ENCODE measurements at regions not wholly inside any gene's neighbourhood (a gene's known extent, or its start where the extent isn't known, plus 50 kb on each side); places are given as distances from the start of the nearest gene placed in this dataset.
"Not testable (repeated sequence)": the region's sequence is repeated elsewhere in the genome, so short reads cannot be mapped to it uniquely, and the experiment has no call there.

DNA sequence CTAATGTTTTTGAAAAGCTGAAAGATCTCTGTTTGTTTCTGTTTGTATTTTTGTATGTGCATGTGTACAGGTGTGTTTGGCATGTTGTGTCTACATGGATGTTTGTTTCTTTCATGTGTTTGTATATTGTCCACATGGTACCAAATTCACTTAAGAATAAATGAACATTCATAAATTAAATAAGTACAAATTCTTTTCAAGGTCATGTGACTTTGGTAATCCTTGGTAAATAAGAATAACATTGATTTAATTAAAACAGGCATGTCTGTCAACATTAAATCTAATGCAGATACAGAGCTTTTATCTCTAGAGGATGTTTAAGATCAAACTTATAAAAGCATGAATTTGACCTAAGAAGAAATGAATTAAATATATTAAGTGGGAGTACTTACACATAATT lies 219.8 kb upstream of the EPHA7 start:
- CTCF ChIA-PET, result no interaction called here
- intact Hi-C loops (cut with micrococcal nuclease), result no loop called here
- no peak for ATAC-seq (ENCODE audit: low read depth)

GRCh38 chr6:93636987-93637664 lies 217.8 kb upstream of the EPHA7 start:
- WGBS (ENCODE audit: insufficient coverage), result 98% methylated on average over 20 of the region's 38 CpGs
- intact Hi-C loops (cut with micrococcal nuclease); ATAC-seq (ENCODE audit: low read depth); POLR2A ChIA-PET; H3K9me3 Mint-ChIP-seq (ENCODE audit: insufficient read depth); H3K27ac Mint-ChIP-seq; H3K9me3 ChIP-seq (ENCODE audit: control extremely low read depth in 1 of 3, control insufficient read depth in 2 of 3, insufficient read depth in 1 of 3, low read length in 2 of 3); H3K4me1 ChIP-seq (ENCODE audit: control insufficient read depth in 2 of 2, insufficient read depth in 2 of 2, low read length in 2 of 2); H3K79me2 ChIP-seq (ENCODE audit: control insufficient read depth, insufficient read depth, low read length); CTCF ChIA-PET; H3K4me3 Mint-ChIP-seq; H3K4me2 ChIP-seq (replicated peaks; ENCODE audit: low read depth, low read length, poor library complexity, severe bottlenecking); H3K4me1 Mint-ChIP-seq; H3K27ac ChIP-seq (ENCODE audit: low read length in 2 of 2); DNase-seq; H4K20me1 ChIP-seq (ENCODE audit: control insufficient read depth, insufficient read depth, low read length, poor library complexity, severe bottlenecking); H3K27me3 Mint-ChIP-seq; H3K9ac ChIP-seq (ENCODE audit: low read length); H3K27me3 ChIP-seq (replicated peaks in 1 of 4; ENCODE audit: control extremely low read depth in 1 of 4, control insufficient read depth in 3 of 4, insufficient read depth in 4 of 4, low read length in 3 of 4); H3K4me3 ChIP-seq (ENCODE audit: control extremely low read depth in 1 of 5, extremely low read depth in 1 of 5, insufficient read depth in 1 of 5, low read depth in 2 of 5, low read length in 4 of 5); H2AFZ ChIP-seq (ENCODE audit: insufficient read depth, low read depth, low read length, poor library complexity, severe bottlenecking); H3K36me3 ChIP-seq (replicated peaks in 1 of 2; ENCODE audit: control extremely low read depth in 1 of 2, control insufficient read depth in 1 of 2, extremely low read depth in 1 of 2, insufficient read depth in 2 of 2, low read length in 1 of 2): not testable (repeated sequence)

More for the DNA sequence above, 219.8 kb upstream of the EPHA7 start:
- Mint-ChIP-seq H3K9me3 (ENCODE audit: insufficient read depth) (peaks cover 2% of the 10 kb centered on the region), H3K4me1 (no peaks in the 10 kb centered on the region), H3K27me3 (no peaks in the 10 kb centered on the region), H3K27ac (no peak overlapping the region), H3K4me3 (no peak overlapping the region)
- no peaks in the 10 kb centered on the region for H3K36me3 ChIP-seq (replicated peaks in 1 of 2; ENCODE audit: control extremely low read depth in 1 of 2, control insufficient read depth in 1 of 2, extremely low read depth in 1 of 2, insufficient read depth in 2 of 2, low read length in 1 of 2)
- H3K4me2 ChIP-seq (replicated peaks; ENCODE audit: low read depth, low read length, poor library complexity, severe bottlenecking), result no peak overlapping the region
- no peaks in the 10 kb centered on the region for H3K79me2 ChIP-seq (ENCODE audit: control insufficient read depth, insufficient read depth, low read length)
- no peaks in the 10 kb centered on the region for H4K20me1 ChIP-seq (ENCODE audit: control insufficient read depth, insufficient read depth, low read length, poor library complexity, severe bottlenecking)
- no peak overlapping the region for H2AFZ ChIP-seq (ENCODE audit: insufficient read depth, low read depth, low read length, poor library complexity, severe bottlenecking)
- H3K4me1 ChIP-seq (ENCODE audit: control insufficient read depth in 2 of 2, insufficient read depth in 2 of 2, low read length in 2 of 2), result no peaks in the 10 kb centered on the region
- no peak overlapping the region for H3K27ac ChIP-seq (ENCODE audit: low read length in 2 of 2)
- no peak for TF ChIP-seq EZH2 (IDR thresholded peaks at IDR 0.05; ENCODE audit: borderline replicate concordance, insufficient read depth, low read depth, low read length, poor library complexity, severe bottlenecking)
- TF ChIP-seq, protein P1, sequence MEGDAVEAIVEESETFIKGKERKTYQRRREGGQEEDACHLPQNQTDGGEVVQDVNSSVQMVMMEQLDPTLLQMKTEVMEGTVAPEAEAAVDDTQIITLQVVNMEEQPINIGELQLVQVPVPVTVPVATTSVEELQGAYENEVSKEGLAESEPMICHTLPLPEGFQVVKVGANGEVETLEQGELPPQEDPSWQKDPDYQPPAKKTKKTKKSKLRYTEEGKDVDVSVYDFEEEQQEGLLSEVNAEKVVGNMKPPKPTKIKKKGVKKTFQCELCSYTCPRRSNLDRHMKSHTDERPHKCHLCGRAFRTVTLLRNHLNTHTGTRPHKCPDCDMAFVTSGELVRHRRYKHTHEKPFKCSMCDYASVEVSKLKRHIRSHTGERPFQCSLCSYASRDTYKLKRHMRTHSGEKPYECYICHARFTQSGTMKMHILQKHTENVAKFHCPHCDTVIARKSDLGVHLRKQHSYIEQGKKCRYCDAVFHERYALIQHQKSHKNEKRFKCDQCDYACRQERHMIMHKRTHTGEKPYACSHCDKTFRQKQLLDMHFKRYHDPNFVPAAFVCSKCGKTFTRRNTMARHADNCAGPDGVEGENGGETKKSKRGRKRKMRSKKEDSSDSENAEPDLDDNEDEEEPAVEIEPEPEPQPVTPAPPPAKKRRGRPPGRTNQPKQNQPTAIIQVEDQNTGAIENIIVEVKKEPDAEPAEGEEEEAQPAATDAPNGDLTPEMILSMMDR (IDR thresholded peaks at IDR 0.05), result no peak
- no peak overlapping the region for H3K9ac ChIP-seq (ENCODE audit: low read length)
- POLR2A ChIA-PET, result no interaction called here
- no peaks in the 10 kb centered on the region for H3K27me3 ChIP-seq (replicated peaks in 1 of 4; ENCODE audit: control extremely low read depth in 1 of 4, control insufficient read depth in 3 of 4, insufficient read depth in 4 of 4, low read length in 3 of 4)
- DNase-seq, result no peak
- no peak overlapping the region for H3K4me3 ChIP-seq (ENCODE audit: control extremely low read depth in 1 of 5, extremely low read depth in 1 of 5, insufficient read depth in 1 of 5, low read depth in 2 of 5, low read length in 4 of 5)
- H3K9me3 ChIP-seq (ENCODE audit: control extremely low read depth in 1 of 3, control insufficient read depth in 2 of 3, insufficient read depth in 1 of 3, low read length in 2 of 3), result peaks cover 0 to 5% (median 0%) of the 10 kb centered on the region in 3 donors

Measured in B cell (primary cell).